ENCODE measurements at regions not wholly inside any gene's neighbourhood (a gene's known extent, or its start where the extent isn't known, plus 50 kb on each side); places are given as distances from the start of the nearest gene placed in this dataset.

- no peak for TF ChIP-seq CTCF (IDR thresholded peaks at IDR 0.05)
- TF ChIP-seq POLR2AphosphoS5 (IDR thresholded peaks at IDR 0.05) = no peak
- TF ChIP-seq POLR2A (IDR thresholded peaks at IDR 0.05) = no peak
Observed at GRCh38 chr10:70962686-70963085, 74.3 kb upstream of the PCBD1 start.
